H9 (cell line): ENCODE measurements at regions not wholly inside any gene's neighbourhood (a gene's known extent, or its start where the extent isn't known, plus 50 kb on each side); places are given as distances from the start of the nearest gene placed in this dataset.

Experiments used
- DNase-seq: peaks from one replicate; pipeline ENCODE4 v3.0.0-alpha.2; 2017
- H2AFZ ChIP-seq: one replicate; pipeline ENCODE4 v1.6.1; 2013; ENCODE audit warnings: mild to moderate bottlenecking, low read length, control low read depth, moderate library complexity
- H2AK5ac ChIP-seq: 2 replicates; pipeline ENCODE4 v1.6.1; 2013; ENCODE audit warnings: low read length, control low read depth, mixed read lengths; ENCODE audit not compliant: insufficient read length
- H2BK120ac ChIP-seq: one replicate; pipeline ENCODE4 v1.6.1; 2013; ENCODE audit warnings: low read depth, mild to moderate bottlenecking, low read length, control low read depth, inconsistent platforms; ENCODE audit not compliant: poor library complexity, severe bottlenecking
- H2BK12ac ChIP-seq: 2 replicates; pipeline ENCODE4 v1.6.1; 2013; ENCODE audit warnings: low read length, control low read depth, mixed read lengths, low read depth; ENCODE audit not compliant: insufficient read length
- H2BK15ac ChIP-seq: 2 replicates; pipeline ENCODE4 v1.6.1; 2013; ENCODE audit warnings: low read depth, low read length, control low read depth
- H2BK20ac ChIP-seq: one replicate; pipeline ENCODE4 v1.6.1; 2013; ENCODE audit warnings: low read depth, mild to moderate bottlenecking, low read length, control low read depth, inconsistent platforms; ENCODE audit not compliant: poor library complexity, severe bottlenecking
- H2BK5ac ChIP-seq: 2 replicates; pipeline ENCODE4 v1.6.1; 2013; ENCODE audit warnings: low read length, control low read depth, mixed read lengths; ENCODE audit not compliant: insufficient read length
- H3K14ac ChIP-seq: 2 replicates; pipeline ENCODE4 v1.6.1; 2013; ENCODE audit warnings: low read length, control low read depth; ENCODE audit not compliant: insufficient read depth
- H3K18ac ChIP-seq: 2 replicates; pipeline ENCODE4 v1.6.1; 2013; ENCODE audit warnings: low read depth, mild to moderate bottlenecking, mixed read lengths, low read length, control low read depth; ENCODE audit not compliant: insufficient read length
- H3K23ac ChIP-seq: 2 replicates; pipeline ENCODE4 v1.6.1; 2013; ENCODE audit warnings: low read length, control low read depth, mixed read lengths, low read depth; ENCODE audit not compliant: insufficient read length
- H3K23me2 ChIP-seq: 2 replicates; pipeline ENCODE4 v1.6.1; 2013; ENCODE audit warnings: low read depth, mild to moderate bottlenecking, mixed read lengths, low read length, control low read depth; ENCODE audit not compliant: insufficient read length, poor library complexity, severe bottlenecking
- H3K27ac ChIP-seq: 2 replicates; pipeline ENCODE4 v1.5.1; 2013; ENCODE audit warnings: low read length, control low read depth, mixed read lengths, low read depth; ENCODE audit not compliant: insufficient read length
- H3K27me3 ChIP-seq: 2 replicates; pipeline ENCODE4 v1.6.1; 2013; ENCODE audit warnings: low read length, control low read depth, inconsistent platforms; ENCODE audit not compliant: insufficient read depth
- H3K4ac ChIP-seq: 2 replicates; pipeline ENCODE4 v1.6.1; 2013; ENCODE audit warnings: low read depth, mild to moderate bottlenecking, control low read depth, inconsistent platforms, low read length, moderate library complexity
- H3K4me1 ChIP-seq: 2 replicates; pipeline ENCODE4 v1.6.1; 2013; ENCODE audit warnings: low read length, control low read depth, inconsistent platforms; ENCODE audit not compliant: insufficient read depth
- H3K4me2 ChIP-seq: 2 replicates; pipeline ENCODE4 v1.6.1; 2013; ENCODE audit warnings: low read length, control low read depth, mixed read lengths; ENCODE audit not compliant: insufficient read length, insufficient read depth
- H3K56ac ChIP-seq: 2 replicates; pipeline ENCODE4 v1.6.1; 2013; ENCODE audit warnings: low read depth, mild to moderate bottlenecking, mixed read lengths, low read length, control low read depth; ENCODE audit not compliant: insufficient read length
- H3K79me1 ChIP-seq: 2 replicates; pipeline ENCODE4 v1.6.1; 2013; ENCODE audit warnings: low read depth, mild to moderate bottlenecking, moderate library complexity, low read length, control low read depth, inconsistent platforms; ENCODE audit not compliant: insufficient read depth, poor library complexity, severe bottlenecking
- H3K79me2 ChIP-seq: 2 replicates; pipeline ENCODE4 v1.6.1; 2013; ENCODE audit warnings: low read length, control low read depth, inconsistent platforms; ENCODE audit not compliant: insufficient read depth
- H3K9ac ChIP-seq: 2 replicates; pipeline ENCODE4 v1.6.1; 2013; ENCODE audit warnings: low read length, control low read depth, mixed read lengths; ENCODE audit not compliant: insufficient read length; ENCODE audit errors: extremely low read depth
- H3K9me3 ChIP-seq: one replicate; pipeline ENCODE4 v1.6.1; 2013; ENCODE audit warnings: low read depth, low read length, inconsistent platforms; ENCODE audit not compliant: control insufficient read depth
- H3T11ph ChIP-seq: one replicate; pipeline ENCODE4 v1.6.1; 2013; ENCODE audit warnings: mild to moderate bottlenecking, low read length, control low read depth, inconsistent platforms
- H4K20me1 ChIP-seq: one replicate; pipeline ENCODE4 v1.6.1; 2013; ENCODE audit not compliant: control insufficient read depth, insufficient read length, insufficient read depth
- H4K5ac ChIP-seq: 2 replicates; pipeline ENCODE4 v1.6.1; 2013; ENCODE audit warnings: low read depth, mild to moderate bottlenecking, mixed read lengths, low read length, control low read depth; ENCODE audit not compliant: insufficient read length
- H4K8ac ChIP-seq: replicated peaks from 2 replicates; pipeline ENCODE4 v1.6.1; 2013; ENCODE audit warnings: low read length, control low read depth, mixed read lengths, low read depth; ENCODE audit not compliant: insufficient read length
- H4K91ac ChIP-seq: 2 replicates; pipeline ENCODE4 v1.6.1; 2013; ENCODE audit warnings: low read depth, mild to moderate bottlenecking, moderate library complexity, mixed read lengths, low read length, control low read depth; ENCODE audit not compliant: insufficient read length
- H3K27ac Mint-ChIP-seq, 3 experiments: 2 replicates in 2 of 3; 3 replicates in 1 of 3; pipeline ENCODE4 v1.8.0; 2020 to 2021; ENCODE audit warnings: mixed read lengths in 3 of 3, mild to moderate bottlenecking in 1 of 3, moderate library complexity in 1 of 3
- H3K27me3 Mint-ChIP-seq: 2 replicates; pipeline ENCODE4 v1.8.0; 2021; ENCODE audit warnings: low read depth, mild to moderate bottlenecking, moderate library complexity, mixed read lengths
- H3K36me3 Mint-ChIP-seq, 3 experiments: 2 replicates in 2 of 3; 3 replicates in 1 of 3; pipeline ENCODE4 v1.8.0; 2020 to 2021; ENCODE audit warnings: low read depth in 3 of 3, mixed read lengths in 3 of 3; ENCODE audit not compliant: insufficient read depth in 1 of 3
- H3K4me1 Mint-ChIP-seq, 2 experiments: 2 replicates each; pipeline ENCODE4 v1.8.0; 2020; ENCODE audit warnings: mixed read lengths in 2 of 2
- H3K4me3 Mint-ChIP-seq, 2 experiments: 2 replicates in 1 of 2; 3 replicates in 1 of 2; pipeline ENCODE4 v1.8.0; 2020 to 2021; ENCODE audit warnings: mild to moderate bottlenecking in 2 of 2, mixed read lengths in 2 of 2, moderate library complexity in 1 of 2
- H3K9me3 Mint-ChIP-seq, 2 experiments: 2 replicates in 1 of 2; 3 replicates in 1 of 2; pipeline ENCODE4 v1.8.0; 2020; ENCODE audit warnings: mild to moderate bottlenecking in 2 of 2, mixed read lengths in 2 of 2, moderate library complexity in 1 of 2
- CTCF ChIP-seq: fragments of 200-600 bp; sonication (generic); conservative IDR thresholded peaks from 3 replicates; pipeline ENCODE4 v1.8.0; 2021; ENCODE audit warnings: antibody characterized with exemption, mild to moderate bottlenecking
- WGBS: extraction: QIAGEN DNeasy Blood & Tissue Kit; methylation state at CpG from one replicate; pipeline ENCODE4 v1.1.7; 2013; ENCODE audit warnings: missing lambda C conversion rate, low lambda C conversion rate, mixed read lengths; ENCODE audit not compliant: insufficient read length; ENCODE audit errors: extremely low coverage; 5-methylcytosine and 5-hydroxymethylcytosine counted together

GRCh38 chr16:79540825-79541595 is 59.5 kb downstream of the MAF start:
- no peaks in the 10 kb centered on the region; a peak in 1 of 7 replicates for H3K36me3 Mint-ChIP-seq
- no peaks in the 10 kb centered on the region for H3K79me2 ChIP-seq
- H2AFZ ChIP-seq: no peak overlapping the region
- H3K23ac ChIP-seq: no peak overlapping the region
- no peaks in the 10 kb centered on the region for H3K4me1 Mint-ChIP-seq
- no CpG with 5 or more reads among the region's 15 CpGs for WGBS
- no peak overlapping the region for H3K14ac ChIP-seq
- H2BK20ac ChIP-seq: no peak overlapping the region
- H3K23me2 ChIP-seq: no peaks in the 10 kb centered on the region
- H2BK12ac ChIP-seq: no peak overlapping the region
- H4K5ac ChIP-seq: no peak overlapping the region
- H4K20me1 ChIP-seq: no peaks in the 10 kb centered on the region
- H2AK5ac ChIP-seq: no peak overlapping the region
- no peak overlapping the region for H2BK120ac ChIP-seq
- no peak overlapping the region for H2BK5ac ChIP-seq
- no peak overlapping the region; a peak in 1 of 7 replicates for H3K27ac Mint-ChIP-seq
- no peak overlapping the region for H3K4me3 Mint-ChIP-seq
- no peak overlapping the region for H2BK15ac ChIP-seq
- H3K4ac ChIP-seq: no peak overlapping the region
- H3K27me3 Mint-ChIP-seq: peaks cover 2% of the 10 kb centered on the region
- no peak for TF ChIP-seq CTCF
- no peak for DNase-seq
- no peak overlapping the region for H3K4me2 ChIP-seq
- no peak overlapping the region for H3K27ac ChIP-seq
- H3K56ac ChIP-seq: no peak overlapping the region
- no peaks in the 10 kb centered on the region for H3K9me3 Mint-ChIP-seq
- H4K8ac ChIP-seq: no peak overlapping the region
- no peaks in the 10 kb centered on the region for H3K9me3 ChIP-seq
- no peaks in the 10 kb centered on the region for H3K79me1 ChIP-seq
- no peak overlapping the region for H3K18ac ChIP-seq
- H3K9ac ChIP-seq: no peak overlapping the region
- no peak overlapping the region for H4K91ac ChIP-seq
- no peaks in the 10 kb centered on the region for H3K27me3 ChIP-seq
- no peaks in the 10 kb centered on the region for H3K4me1 ChIP-seq
- H3T11ph ChIP-seq: no peak overlapping the region
